Neutrophil (primary cell): ENCODE measurements at regions not wholly inside any gene's neighbourhood (a gene's known extent, or its start where the extent isn't known, plus 50 kb on each side); places are given as distances from the start of the nearest gene placed in this dataset.

Experiments
- H3K27ac ChIP-seq: fragments of 200-600 bp; sonication (generic); 2 replicates; pipeline ENCODE4 v1.5.1; 2016; ENCODE audit warnings: mild to moderate bottlenecking, moderate library complexity
- H3K27me3 ChIP-seq: fragments of 200-600 bp; sonication (generic); 2 replicates; pipeline ENCODE4 v1.6.0; 2016; ENCODE audit warnings: mild to moderate bottlenecking
- H3K36me3 ChIP-seq: fragments of 200-600 bp; sonication (generic); 2 replicates; pipeline ENCODE4 v1.5.1; 2017
- H3K4me1 ChIP-seq, 2 experiments: fragments of 200-600 bp in 1 of 2; sonication (generic) in 1 of 2; 1 replicate in 1 of 2; 2 replicates in 1 of 2; pipeline versions ENCODE4 v1.5.1 to v1.6.1; 2013 to 2016; ENCODE audit warnings: low read depth in 1 of 2, low read length in 1 of 2, mild to moderate bottlenecking in 1 of 2, moderate library complexity in 1 of 2; ENCODE audit not compliant: control insufficient read depth in 1 of 2, insufficient read depth in 1 of 2
- H3K4me3 ChIP-seq, 2 experiments: fragments of 200-600 bp in 1 of 2; sonication (generic) in 1 of 2; 1 replicate in 1 of 2; 2 replicates in 1 of 2; pipeline ENCODE4 v1.5.1; 2013 to 2016; ENCODE audit warnings: low read depth in 1 of 2, low read length in 1 of 2, mild to moderate bottlenecking in 1 of 2, moderate library complexity in 1 of 2
- H3K9me3 ChIP-seq: fragments of 200-600 bp; sonication (generic); 2 replicates; pipeline ENCODE4 v1.5.1; 2016
- TF ChIP-seq, protein P1 (sequence below): fragments of 200-600 bp; sonication (generic); IDR thresholded peaks from 2 replicates; pipeline ENCODE4 v1.5.1; 2016; ENCODE audit warnings: antibody characterized with exemption

DNA sequence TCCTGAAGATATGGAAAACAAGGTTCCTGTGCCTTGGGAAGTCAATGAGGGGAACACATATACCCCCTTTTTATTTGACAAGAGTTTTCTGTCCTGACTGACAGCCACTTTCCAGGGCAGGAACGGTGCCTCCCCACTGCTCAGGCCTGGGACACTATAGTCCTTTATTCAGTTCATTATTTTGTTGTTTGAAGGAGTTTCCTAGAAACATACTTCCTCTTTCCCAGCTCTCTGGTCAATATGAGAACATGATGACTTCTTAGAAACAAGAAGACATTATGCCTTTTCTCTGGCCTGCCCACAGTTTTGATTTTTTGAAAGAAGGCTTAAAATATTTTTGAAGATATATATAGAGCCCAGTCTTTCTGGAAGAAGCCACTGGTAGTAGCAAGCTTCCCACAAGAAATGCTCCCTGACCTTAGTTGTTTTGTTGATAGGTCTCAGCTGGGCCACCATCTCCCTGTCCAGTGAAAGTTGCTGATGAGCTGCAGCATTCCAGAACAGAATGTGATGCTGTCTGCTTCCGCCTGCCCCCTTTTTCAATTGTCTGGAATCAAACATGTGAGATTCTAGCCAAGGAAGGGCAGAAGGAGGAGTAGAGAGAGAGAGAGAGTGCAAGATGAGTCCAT is 122.7 kb upstream of the ADRA1D start:
- H3K4me1 ChIP-seq = peaks cover 5 to 7% of the 10 kb centered on the region in 2 experiments
- H3K36me3 ChIP-seq = no peaks in the 10 kb centered on the region
- no peaks in the 10 kb centered on the region for H3K9me3 ChIP-seq
- H3K4me3 ChIP-seq = no peak overlapping the region
- no peak overlapping the region for H3K27ac ChIP-seq
- peaks cover 6% of the 10 kb centered on the region for H3K27me3 ChIP-seq
- TF ChIP-seq, protein P1, sequence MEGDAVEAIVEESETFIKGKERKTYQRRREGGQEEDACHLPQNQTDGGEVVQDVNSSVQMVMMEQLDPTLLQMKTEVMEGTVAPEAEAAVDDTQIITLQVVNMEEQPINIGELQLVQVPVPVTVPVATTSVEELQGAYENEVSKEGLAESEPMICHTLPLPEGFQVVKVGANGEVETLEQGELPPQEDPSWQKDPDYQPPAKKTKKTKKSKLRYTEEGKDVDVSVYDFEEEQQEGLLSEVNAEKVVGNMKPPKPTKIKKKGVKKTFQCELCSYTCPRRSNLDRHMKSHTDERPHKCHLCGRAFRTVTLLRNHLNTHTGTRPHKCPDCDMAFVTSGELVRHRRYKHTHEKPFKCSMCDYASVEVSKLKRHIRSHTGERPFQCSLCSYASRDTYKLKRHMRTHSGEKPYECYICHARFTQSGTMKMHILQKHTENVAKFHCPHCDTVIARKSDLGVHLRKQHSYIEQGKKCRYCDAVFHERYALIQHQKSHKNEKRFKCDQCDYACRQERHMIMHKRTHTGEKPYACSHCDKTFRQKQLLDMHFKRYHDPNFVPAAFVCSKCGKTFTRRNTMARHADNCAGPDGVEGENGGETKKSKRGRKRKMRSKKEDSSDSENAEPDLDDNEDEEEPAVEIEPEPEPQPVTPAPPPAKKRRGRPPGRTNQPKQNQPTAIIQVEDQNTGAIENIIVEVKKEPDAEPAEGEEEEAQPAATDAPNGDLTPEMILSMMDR = no peak

DNA sequence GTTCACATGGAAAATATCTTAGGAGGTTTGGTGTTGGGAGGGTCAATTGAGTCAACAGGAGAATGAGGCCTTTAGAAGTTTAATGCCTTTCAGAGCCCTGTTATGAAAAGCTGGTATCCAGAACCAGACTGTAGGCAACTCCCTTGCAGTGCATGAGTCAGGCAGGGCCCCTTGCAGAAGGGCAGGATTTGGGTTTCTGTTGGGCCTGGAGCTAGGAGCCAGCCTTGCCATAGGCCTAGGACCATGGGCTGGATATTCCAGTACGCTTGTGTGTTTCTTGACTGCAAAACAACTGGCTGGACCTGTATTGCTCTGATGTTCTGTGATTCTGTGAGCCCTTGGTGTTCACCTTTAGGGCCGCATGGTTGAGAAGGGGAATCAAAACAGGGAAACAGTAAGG is 121.8 kb upstream of the ADRA1D start:
- H3K9me3 ChIP-seq = no peaks in the 10 kb centered on the region
- TF ChIP-seq, protein P1 = no peak
- no peak overlapping the region for H3K27ac ChIP-seq
- no peaks in the 10 kb centered on the region for H3K36me3 ChIP-seq
- H3K4me1 ChIP-seq = peaks cover 5 to 7% of the 10 kb centered on the region in 2 experiments
- no peak overlapping the region for H3K4me3 ChIP-seq
- peaks cover 1% of the 10 kb centered on the region for H3K27me3 ChIP-seq

DNA sequence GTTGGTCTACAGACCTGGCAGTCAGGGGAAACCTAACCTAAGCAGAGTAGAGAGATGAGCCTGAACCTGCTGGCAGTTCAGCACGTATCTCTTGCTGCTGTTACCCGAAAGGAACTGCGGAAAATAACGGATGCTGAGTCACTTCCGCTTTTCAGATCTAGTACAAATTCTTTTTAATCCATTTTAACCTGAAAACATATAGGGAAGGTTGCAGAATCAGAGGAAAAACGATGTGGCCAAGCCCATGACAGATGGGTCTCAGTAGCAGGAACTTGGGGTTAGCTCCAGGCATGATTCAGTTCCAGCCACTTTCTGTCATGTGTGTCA is 120.7 kb upstream of the ADRA1D start:
- Histone ChIP-seq H3K27ac (no peak overlapping the region), H3K36me3 (no peaks in the 10 kb centered on the region), H3K9me3 (no peaks in the 10 kb centered on the region), H3K4me3 (no peak overlapping the region), H3K4me1 (peaks cover 5 to 7% of the 10 kb centered on the region in 2 experiments), H3K27me3 (no peaks in the 10 kb centered on the region)
- TF ChIP-seq, protein P1 = no peak

DNA sequence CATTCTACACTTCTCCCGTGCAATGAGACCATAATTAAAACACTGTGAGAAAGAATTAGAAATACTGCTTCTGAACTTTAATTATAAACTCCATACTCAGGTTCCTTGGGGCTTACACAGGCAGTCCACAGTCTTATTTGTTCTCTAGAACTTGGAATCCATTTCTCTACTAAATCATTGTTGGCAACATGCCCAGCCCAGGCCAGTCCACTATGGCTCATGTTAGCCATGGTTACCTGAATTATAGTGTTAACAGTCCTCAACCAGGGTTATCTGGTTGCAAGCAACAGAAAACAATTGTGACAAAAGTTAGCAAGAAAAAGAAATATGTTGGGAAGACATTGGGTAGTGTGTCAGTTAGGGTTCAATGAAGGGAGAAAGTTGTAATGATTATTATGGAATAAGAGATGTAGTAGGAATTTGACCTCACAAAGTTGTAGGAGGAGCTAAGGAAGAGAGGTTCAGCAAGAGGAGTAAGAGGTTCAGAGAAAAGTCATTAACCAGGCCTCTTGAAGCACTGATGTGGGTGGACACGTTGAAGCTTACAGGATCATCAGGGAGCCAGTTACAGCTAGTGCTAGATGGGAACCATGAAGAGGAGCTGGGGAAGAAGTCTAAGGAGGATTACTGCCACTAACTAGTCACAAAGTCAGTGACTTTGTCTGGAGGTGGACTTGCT is 120.2 kb upstream of the ADRA1D start:
- H3K4me3 ChIP-seq = no peak overlapping the region
- no peaks in the 10 kb centered on the region for H3K27me3 ChIP-seq
- no peak overlapping the region for H3K27ac ChIP-seq

DNA sequence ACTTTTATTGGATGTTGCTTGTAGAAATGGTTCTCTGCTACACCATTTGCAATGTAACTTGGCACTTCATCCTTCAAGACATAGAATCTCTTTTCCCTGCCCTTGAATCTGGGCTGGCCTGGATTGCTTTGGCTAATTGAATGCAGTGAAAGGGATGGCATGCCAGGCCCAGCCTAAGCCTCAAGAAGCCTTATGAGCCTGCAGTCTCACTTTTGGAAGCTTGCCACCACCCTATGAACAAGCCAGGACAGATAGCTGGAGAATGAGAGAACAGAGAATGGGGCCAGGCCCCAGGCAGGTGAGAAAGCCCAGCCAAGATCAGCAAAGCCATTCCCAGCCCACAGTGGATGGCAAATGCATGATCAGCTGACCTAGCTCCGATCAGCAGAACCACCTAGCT is 117.0 kb upstream of the ADRA1D start:
- Histone ChIP-seq H3K27ac (no peak overlapping the region), H3K4me3 (no peak overlapping the region), H3K27me3 (no peaks in the 10 kb centered on the region), H3K4me1 (peaks cover 5 to 7% of the 10 kb centered on the region in 2 experiments), H3K36me3 (no peaks in the 10 kb centered on the region), H3K9me3 (no peaks in the 10 kb centered on the region)
- TF ChIP-seq, protein P1 = no peak

More for the DNA sequence above, 120.2 kb upstream of the ADRA1D start:
- TF ChIP-seq, protein P1 = no peak
- no peaks in the 10 kb centered on the region for H3K9me3 ChIP-seq
- peaks cover 5 to 7% of the 10 kb centered on the region in 2 experiments for H3K4me1 ChIP-seq
- H3K36me3 ChIP-seq = no peaks in the 10 kb centered on the region
